HG03520 (cell line): ENCODE measurements at regions not wholly inside any gene's neighbourhood (a gene's known extent, or its start where the extent isn't known, plus 50 kb on each side); places are given as distances from the start of the nearest gene placed in this dataset.
"Not testable (repeated sequence)": the region's sequence is repeated elsewhere in the genome, so short reads cannot be mapped to it uniquely, and the experiment has no call there.

ENCODE experiments used
- ATAC-seq: cut with Tn5 transposase; IDR thresholded peaks from one replicate; pipeline ENCODE4 v1.9.1; 2021; ENCODE audit warnings: mild to moderate bottlenecking, moderate library complexity; ENCODE audit not compliant: unreplicated experiment

DNA sequence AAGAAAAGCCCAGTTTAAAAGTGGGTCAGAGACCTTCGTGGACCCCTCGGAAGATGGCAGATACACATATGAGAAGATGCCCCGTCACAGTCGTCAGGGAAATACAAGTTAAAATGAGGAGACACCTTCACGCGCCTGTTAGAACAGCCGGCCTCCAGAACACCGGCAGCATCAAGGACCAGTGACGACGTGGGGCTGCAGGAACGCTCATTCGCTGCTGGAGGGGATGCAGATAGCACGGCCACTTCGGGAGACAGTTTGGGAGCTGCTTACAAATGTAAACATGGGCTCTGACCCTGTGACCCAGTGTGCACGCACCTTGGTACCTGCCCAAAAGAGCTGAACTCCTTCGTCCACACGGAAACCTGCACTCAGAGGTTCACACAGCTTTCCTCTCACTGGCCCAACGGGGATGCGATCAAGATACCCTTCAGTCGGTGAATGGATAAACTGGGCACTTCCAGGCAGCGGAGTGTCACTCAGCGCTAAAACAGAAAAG, 83.7 kb upstream of the CTDP1 start:
- no peak for ATAC-seq

DNA sequence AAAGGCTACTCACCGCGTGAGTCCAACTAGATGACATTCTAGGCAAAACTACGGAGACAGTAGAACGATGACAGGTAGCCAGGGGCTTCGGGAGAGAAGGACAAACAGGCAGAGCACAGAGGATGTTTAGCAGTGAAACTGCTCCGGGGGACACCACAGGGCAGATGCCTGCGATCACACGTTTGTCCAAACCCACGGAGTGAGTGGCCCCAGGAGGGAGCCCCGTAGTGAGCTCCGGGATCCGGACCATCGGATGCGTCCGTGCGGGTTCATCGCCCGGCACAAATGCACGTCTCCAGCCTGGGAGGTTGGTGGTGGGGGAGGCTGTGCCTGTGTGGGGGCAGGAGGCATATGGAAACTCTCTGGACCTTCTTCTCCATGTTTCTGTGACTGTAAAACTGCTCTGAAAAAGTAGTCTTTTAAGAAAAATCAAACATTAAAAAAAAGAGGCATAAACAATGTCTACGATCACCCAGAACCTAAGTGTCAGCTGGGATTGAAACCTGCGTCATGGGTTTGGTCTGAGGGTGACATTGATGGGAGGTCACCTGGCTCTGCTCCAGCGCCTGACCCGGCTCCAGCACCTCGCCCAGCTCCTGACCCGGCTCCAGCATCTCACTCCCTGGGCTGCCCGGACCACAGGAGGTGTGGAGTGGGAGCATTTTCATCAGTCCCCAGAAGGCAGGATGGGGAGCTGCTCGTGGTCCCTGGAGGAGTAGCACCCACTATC, 83.0 kb upstream of the CTDP1 start:
- ATAC-seq: no peak

DNA sequence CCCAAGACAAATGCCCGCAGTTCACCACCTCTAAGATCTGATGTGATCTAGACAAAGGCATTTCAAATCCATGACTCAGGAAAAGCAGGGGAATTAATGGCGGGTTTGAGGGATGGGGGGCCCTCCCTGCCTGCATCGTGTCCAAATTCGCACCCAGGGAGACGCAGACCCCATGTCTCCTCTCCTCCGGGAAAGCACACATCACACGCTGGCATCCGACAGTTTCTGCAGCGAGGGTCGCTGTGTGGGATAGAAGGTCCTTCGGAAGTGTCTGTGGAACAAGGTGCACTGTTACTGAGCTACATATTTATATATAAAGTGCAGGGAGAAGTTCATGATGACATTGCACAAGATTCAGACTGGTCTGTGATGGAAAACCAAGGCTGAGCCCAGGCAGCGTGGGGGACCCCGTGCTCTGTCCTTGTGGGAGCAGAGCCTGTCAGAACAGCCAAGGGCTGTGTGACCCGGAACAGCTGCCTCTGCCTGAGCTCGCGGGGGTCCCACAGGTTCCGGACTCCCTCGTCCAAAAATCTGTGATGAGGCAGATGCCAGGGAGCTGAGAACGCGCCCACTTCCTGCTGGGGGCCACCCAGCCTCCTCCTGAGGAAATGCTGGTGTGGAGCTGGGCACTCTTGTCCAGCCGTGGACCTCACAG, 82.3 kb upstream of the CTDP1 start:
- ATAC-seq: no peak

DNA sequence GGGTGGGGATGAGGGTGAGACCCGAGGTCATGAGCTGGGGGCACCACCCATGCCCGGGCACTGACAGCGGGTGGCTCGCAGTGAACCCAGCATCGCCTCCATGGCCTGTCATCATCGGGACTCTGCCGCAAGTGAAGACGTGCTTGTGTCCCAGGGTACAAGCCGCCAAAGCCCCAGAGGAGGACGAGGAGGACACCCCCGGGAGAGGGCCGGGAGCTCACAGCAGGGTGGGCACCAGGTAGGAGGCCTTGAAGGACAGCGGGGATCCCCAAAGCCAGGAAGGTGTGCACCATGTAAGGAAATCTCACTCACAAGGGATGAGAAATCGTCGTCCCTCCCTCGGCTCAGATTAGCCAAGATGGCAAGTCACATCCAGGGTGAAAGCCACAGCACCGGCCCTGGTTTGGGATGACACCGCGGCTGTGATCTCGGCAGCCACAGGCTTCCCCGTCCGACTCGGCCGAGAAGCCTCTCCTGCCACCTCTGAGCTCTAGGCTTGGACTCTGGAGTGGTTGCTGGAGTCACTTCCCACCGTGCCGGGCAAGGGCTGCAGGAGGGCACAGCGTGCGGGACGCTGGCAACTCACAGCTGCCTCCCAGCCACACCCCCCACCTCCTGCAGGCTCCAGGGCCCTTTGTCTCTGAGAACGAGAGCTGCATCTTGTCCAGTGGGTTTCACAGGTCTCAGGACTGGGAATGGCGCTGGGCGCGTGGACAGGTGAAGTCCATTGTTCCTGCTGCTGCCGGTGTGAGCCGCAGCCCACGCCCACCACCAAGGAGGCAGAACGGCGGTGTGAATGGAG, 81.6 kb upstream of the CTDP1 start:
- ATAC-seq: no peak

DNA sequence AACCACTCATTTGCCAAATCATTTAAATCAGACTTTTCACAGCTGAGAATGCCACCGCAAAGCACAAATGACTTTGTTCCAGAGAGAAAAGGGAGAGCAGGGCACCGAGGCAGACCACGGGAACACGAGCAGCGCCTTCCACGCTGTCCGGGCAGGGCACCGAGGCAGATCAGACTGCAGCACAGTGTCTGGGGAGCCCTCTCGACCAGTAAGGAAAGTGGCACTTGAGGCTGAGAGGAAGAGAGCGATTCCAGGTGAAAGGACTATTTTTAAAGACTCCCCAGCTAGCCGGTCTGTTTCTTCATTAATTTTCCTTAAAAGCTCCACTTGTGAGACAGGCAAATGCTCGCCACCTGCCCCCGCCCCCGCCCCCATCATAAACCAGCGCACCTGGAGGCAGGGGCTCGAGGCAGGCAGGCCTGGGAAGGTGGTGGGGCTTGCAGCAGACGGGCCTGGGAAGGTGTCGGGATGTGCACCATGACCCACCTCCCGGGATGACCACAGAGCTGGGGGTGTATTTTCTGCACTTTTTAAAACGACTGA, 80.9 kb upstream of the CTDP1 start:
- ATAC-seq: no peak

DNA sequence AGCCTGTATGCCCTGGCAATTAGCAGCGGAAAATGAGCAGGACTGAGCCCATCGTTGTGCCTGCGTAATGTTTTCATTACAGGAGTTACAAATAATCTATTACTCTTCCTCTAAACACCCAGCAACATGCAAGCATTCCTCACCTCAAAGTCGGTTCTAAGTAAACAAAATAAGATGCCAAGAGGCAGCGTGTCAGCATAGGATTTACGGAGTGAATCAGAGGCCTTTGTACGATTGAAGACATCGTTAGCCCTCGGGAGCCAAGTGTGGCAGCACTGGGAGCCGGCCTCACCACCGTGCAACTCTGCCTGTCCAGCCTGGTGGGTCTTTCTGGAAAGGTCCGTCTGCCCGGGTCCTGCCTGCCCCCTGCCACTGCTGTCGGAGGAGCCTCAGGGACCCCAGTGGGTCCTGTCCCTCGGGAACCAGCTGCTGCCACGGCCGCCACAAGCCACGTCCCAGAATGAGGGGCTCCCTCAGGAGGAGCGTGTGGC, 80.1 kb upstream of the CTDP1 start:
- no peak for ATAC-seq

DNA sequence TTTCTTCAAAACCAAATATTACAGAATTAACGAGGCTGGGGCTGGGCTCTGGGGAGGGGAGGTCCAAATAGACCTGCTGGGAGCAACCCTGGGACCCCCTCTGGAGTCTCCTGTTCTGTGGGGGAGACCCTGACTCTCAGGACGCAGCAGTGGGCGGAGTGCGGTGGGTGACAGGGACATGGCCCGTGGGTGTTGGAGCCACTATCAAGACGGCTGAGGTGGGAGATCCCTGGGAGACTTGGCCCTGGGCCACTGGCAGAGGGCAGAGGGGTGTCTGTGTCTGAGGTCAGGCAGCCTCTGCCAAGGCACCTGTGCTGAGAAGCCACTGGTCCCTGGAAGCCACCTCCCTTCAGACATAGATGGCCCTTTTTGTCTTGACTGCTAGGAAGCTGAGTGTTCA, 79.5 kb upstream of the CTDP1 start:
- ATAC-seq: no peak

DNA sequence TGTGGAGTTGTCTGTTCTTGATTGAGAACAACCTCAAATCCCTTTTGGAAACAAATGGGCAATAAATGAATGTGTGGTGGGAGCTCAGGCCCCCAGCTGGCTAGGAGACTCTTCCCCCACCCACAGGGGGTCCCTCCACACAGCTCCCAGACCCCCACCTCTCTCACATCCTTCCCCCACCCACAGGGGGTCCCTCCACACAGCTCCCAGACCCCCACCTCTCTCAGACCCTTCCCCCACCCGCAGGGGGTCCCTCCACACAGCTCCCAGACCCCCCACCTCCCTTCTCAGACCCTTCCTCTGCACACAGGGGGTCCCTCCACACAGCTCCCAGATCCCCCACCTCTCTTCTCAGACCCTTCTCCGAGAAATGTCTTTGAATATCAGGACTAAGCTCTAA, 79.0 kb upstream of the CTDP1 start:
- no peak for ATAC-seq

DNA sequence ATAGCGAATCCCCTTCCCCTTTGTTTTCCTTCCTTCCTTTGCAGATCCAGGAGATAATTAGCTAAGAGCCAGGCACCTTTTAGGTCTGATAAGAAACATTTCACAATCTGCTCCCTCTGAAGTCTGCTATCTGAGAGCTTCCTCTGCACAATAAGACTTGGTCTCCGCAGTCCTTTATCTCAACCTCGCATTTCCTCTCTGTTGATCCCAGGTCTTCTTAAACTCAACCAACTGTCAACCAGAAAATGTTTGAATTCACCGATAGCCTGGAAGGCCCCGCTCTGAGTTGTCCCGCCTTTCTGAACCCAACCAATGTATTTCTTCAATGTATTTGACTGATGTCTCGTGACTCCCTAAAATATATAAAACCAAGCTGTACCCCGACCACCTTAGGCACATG, 78.4 kb upstream of the CTDP1 start:
- ATAC-seq: no peak

DNA sequence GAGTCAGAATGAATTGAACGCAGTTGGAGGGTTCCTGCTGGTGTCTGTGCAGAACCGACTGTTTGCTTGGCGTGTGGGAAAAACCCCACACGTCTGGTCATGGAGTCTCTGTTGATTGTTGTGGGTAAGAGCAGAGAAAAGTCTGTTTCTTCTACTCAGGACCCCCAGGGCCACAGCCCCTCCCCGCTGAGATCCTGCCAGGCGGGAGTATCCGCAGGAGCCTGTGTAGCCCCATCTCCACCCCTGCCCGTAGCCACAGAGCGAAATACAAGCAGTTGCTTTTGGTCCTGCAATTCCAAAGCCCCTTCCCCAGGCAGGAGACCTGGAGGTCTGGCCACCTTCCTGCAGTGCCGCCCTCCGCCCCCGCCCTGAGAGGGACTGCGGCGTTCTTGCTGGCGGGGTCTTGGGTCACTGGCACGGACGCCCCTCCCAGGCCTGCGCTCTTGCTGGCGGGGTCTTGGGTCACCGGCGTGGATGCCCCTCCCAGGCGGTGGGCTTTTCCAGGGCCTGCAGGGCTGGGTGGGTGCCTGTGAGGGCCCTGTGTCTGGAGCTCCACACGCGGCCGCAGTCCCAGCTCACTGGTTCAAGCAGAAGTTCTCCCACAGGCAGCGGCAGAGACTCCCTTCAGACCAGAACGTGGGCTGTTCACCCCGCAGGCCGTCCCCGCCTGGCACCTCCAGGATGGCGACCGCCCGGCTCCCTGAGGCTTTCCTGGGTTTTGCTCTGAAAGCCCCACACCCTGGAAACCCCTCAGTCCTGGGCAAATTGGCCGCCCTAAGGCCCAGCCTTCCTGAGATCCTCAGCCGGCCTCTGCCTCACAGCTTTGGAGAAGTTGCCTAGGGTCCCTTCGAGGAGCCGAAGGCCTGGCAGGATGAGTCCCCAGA, 76.0 kb upstream of the CTDP1 start:
- ATAC-seq: no peak

DNA sequence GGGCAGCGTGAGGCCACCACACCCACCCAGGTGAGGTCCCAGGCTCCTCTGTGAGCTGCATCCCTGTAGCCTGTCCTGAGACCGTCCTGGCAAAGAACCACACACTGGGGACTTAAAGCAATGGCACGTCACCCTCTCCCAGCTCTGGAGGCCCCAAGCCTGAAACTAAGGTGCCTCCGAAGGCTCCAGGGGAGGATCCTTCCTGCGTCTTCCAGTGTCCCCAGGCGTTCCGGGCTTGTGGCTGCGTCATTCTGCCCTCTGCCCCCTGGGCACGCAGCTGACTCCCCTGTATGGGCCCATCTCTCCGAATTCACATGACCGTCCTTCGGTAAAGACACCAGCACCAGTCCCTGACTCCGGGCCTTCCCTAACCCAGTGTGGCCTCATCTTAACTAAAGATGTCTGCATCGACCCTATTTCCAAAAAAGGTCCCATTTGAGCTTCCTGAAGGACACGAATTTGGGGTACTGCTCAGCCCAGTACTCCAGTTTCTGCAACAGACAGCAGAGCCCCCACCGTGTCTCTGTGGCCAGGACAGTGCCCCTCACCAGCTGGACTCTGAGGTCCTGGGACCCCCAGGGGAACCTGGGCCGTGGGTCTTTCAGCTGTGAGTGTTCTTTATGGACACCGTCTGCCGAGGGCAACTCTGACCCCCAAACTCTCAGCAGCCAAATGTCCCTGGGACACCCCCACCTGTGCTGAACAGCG, 75.2 kb upstream of the CTDP1 start:
- ATAC-seq: no peak

DNA sequence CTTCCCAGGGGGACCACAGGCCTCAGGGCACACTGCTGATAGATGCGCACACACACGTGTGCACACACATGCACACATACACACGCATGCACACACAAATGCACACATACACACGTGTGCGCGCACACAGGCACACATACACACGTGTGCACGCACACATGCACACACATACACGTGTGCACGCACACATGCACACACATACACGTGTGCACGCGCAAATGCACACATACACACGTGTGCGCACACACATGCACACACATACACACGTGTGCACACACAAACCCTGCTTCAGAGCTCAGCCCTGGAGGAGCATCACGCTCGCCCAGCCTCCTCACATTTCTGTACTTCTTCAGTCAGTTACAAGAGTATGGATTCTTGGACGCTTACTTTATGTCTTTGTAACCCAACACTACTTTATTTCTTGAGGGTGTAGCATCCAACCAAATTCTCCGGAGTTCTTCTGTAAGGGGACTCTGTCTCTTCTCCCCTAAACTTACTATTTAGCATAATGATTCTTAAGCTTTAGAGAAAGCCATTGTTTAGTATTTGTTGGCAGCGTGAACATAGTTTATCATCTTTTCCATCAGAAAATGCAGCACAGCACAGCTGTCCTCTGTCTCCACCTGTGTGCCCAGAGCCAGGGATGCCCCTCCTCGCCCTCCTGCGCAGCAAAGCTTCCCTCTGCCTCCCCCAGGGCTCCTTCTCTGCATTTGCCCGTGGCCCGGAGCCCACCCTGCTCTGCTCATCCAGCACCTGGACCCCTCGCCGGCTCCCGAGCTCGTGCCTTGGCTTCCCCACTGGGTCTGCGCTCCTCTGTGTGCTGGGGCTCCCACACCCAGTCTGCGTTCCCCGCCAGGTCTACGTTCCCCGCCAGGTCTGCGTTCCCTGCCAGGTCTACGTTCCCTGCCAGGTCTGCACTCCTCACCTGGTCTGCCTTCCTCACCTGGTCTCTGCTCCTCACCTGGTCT, 74.4 kb upstream of the CTDP1 start:
- ATAC-seq: no peak

DNA sequence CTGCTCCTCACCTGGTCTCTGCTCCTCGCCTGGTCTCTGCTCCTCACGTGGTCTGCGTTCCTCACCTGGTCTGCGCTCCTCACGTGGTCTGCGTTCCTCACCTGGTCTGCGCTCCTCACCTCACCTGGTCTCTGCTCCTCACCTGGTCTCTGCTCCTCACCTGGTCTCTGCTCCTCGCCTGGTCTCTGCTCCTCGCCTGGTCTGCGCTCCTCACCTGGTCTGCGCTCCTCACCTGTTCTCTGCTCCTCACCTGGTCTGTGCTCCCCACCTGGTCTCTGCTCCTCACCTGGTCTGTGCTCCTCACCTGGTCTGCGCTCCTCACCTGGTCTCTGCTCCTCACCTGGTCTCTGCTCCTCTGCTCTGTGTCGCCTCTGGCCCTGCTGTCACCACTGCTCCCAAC, 73.5 kb upstream of the CTDP1 start:
- ATAC-seq: not testable (repeated sequence)

DNA sequence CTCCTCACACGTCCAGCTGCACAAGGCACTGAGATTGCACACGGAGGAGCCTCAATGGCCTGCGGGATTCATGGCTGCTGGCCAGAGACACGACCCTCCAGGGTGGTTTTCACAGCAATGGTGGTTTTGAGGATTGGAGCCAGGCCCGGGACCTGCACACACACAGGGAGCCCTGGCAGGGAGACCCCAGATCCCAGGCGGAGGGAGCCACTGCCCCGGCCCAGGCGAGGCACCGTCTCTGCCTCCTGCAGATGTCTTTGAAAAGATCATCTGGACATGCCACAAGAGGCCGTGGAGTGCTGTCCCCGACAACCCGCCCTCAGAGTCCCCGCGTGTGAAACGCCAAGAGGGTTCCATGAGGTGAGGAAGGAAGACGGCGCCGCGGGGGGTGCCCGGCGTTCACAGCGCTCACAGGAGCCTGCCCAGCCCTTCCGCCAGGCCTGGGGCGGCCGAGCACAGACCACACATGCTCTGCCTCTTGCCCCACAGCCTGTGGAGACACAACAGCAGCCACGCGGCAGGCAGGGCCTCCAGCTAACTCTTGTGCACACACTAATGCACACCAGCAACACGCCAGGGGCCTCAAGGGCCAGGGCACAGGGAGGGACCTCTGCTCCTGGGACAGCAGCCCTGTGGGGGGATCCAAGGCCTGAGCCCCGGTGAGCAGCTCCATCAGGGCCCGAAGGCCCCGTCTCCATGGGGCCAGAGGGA, 72.8 kb upstream of the CTDP1 start:
- no peak for ATAC-seq

DNA sequence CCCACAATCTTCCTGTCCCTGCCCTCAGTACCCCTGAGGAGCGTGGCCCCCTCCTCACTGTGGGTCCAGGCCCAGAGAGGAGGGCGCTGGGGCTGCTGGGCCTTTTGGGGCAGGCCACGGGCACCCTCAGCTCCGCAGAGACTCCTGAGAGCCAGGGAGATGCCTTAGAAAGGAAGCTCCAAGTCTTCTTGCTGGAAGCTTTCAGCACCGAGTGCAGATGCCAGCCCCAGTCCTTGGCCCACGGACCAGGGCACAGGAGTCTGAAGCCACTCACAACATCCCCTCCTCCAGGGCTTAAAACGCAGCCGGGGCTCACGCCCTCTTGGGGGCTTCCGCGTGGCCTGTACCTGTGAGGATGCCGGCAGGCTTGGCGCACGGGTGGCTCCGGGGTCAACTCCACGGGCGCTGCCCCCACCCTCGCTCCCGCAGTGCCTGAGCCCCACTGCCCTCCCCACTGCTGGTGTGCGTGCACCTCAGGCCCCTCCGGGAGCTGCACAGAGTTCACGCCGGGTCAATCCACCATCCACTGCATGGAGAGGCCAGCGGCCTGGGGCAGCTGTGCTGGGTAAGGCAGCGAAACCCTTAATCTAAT, 72.1 kb upstream of the CTDP1 start:
- no peak for ATAC-seq

DNA sequence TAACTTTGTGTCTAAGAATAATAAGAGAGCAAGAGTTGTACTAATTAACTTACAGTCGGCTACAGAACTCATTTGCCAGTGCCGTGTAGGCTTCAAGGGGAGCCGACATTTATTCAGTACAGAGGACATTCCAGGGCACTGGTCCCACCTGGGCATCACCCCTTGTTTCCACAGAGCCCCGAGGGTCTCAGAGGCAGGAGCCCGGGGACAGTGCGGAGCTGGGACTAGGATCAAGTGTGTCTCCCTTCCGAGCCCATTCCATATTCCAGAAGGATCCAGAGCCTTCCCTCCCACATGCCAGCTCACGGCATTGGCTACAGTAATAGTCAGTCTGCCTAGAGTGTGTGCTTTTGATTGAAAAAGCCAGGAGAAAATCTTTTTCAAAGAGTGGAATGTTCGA, 71.5 kb upstream of the CTDP1 start:
- ATAC-seq: no peak

DNA sequence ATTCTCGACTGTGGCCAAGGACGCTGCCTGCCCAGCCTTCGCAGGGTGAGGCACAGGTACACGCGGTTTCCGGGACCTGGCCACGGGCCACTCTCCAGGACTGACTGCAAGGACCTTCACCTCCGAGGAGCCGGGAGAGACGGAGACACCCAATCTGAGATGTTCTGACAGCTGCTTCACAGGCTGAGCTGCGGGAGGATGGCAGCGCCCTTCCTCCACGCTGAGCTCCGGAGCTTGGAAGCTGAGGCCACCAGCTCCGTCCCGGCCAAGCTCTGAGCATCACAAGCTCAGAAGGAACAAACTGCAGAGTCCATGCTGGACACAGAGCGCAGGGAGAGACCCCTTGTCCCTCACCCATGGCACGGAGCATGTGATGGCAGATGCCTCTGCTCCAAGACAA, 71.1 kb upstream of the CTDP1 start:
- ATAC-seq: no peak
